RWPE2 (cell line): ENCODE measurements at regions not wholly inside any gene's neighbourhood (a gene's known extent, or its start where the extent isn't known, plus 50 kb on each side); places are given as distances from the start of the nearest gene placed in this dataset.

Experiments
- ATAC-seq: fragments of 200-7000 bp; cut with Tn5 transposase; 3 replicates; pipeline ENCODE4 v1.9.1; 2021; ENCODE audit warnings: low read depth
- DNase-seq: peaks from one replicate; pipeline ENCODE4 v3.0.0-alpha.2; 2020; ENCODE audit warnings: low spot score
- H3K27ac ChIP-seq: fragments of 450-650 bp; 2 replicates; pipeline ENCODE4 v1.5.1; 2017; ENCODE audit warnings: mild to moderate bottlenecking; ENCODE audit not compliant: poor library complexity, severe bottlenecking
- H3K27me3 ChIP-seq: fragments of 250-450 bp; sonication (Bioruptor Pico); 2 replicates; pipeline ENCODE4 v1.5.1; 2021; ENCODE audit warnings: mild to moderate bottlenecking, moderate library complexity; ENCODE audit not compliant: insufficient read depth, poor library complexity, severe bottlenecking
- H3K36me3 ChIP-seq: fragments of 250-450 bp; sonication (Bioruptor Pico); 2 replicates; pipeline ENCODE4 v1.5.1; 2020; ENCODE audit warnings: low read depth, mild to moderate bottlenecking, moderate library complexity
- H3K4me1 ChIP-seq: fragments of 250-450 bp; sonication (Bioruptor Pico); 2 replicates; pipeline ENCODE4 v1.5.1; 2021; ENCODE audit warnings: mild to moderate bottlenecking, moderate library complexity; ENCODE audit not compliant: insufficient read depth, poor library complexity, severe bottlenecking
- H3K4me3 ChIP-seq: fragments of 250-450 bp; sonication (Bioruptor Pico); 2 replicates; pipeline ENCODE4 v1.5.1; 2021; ENCODE audit warnings: mild to moderate bottlenecking, moderate library complexity; ENCODE audit not compliant: severe bottlenecking
- H3K9me3 ChIP-seq: fragments of 250-450 bp; sonication (Bioruptor Pico); 2 replicates; pipeline ENCODE4 v1.5.1; 2021; ENCODE audit warnings: mild to moderate bottlenecking, moderate library complexity; ENCODE audit not compliant: severe bottlenecking
- CTCF ChIP-seq: fragments of 450-650 bp; IDR thresholded peaks from one replicate; pipeline ENCODE4 v1.5.1; 2017; ENCODE audit warnings: mild to moderate bottlenecking, moderate library complexity; ENCODE audit not compliant: poor library complexity, severe bottlenecking

DNA sequence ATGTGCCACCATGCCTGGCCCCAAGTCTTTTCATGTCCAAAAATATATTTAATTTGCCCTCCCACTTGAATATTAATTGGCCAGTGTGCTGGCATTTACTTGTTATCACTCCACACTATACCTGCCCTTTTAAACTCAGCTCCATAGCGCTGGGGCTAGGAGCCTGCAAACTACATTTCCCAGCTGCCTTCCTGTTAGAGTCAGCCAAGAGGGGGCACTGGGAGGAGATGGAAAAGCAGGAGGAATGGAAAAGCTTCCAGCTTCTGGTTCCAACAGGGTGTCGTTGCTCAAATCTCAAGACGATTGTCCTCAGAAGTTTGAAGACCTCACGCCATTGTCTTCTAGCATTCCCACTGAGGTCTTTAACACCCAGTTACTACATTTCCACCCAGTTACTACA, 315.5 kb downstream of the BCOR start:
- Histone ChIP-seq H3K9me3 (no peaks in the 10 kb centered on the region), H3K4me3 (no peak overlapping the region), H3K27ac (no peak overlapping the region), H3K36me3 (no peaks in the 10 kb centered on the region), H3K4me1 (no peaks in the 10 kb centered on the region), H3K27me3 (no peaks in the 10 kb centered on the region)
- DNase-seq: no peak
- no peak for TF ChIP-seq CTCF
- no peak for ATAC-seq

DNA sequence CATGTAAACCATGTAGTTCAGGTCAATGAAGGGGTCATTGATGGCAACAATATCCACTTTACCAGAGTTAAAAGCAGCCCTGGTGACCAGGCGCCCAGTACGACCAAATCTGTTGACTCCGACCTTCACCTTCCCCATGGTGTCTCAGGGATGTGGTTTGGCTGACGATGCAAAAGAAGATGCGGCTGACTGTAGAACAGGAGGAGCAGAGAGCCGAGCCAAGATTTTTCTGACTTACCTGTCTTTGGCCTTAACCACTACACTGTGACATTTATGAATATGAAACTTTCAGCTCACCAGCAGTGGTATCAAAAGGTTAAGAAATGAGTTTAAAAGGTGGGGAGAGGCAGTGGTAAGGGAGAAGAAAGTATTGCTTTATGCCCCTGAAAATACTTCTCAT, 309.8 kb downstream of the BCOR start:
- Histone ChIP-seq H3K36me3 (no peaks in the 10 kb centered on the region), H3K4me3 (no peak overlapping the region), H3K9me3 (no peaks in the 10 kb centered on the region), H3K4me1 (no peaks in the 10 kb centered on the region), H3K27ac (no peak overlapping the region), H3K27me3 (no peaks in the 10 kb centered on the region)
- TF ChIP-seq CTCF: no peak
- DNase-seq: no peak
- no peak for ATAC-seq

- no peak overlapping the region for H3K4me3 ChIP-seq
- ATAC-seq (no peak), DNase-seq (no peak)
- H3K27me3 ChIP-seq: no peaks in the 10 kb centered on the region
- no peaks in the 10 kb centered on the region for H3K36me3 ChIP-seq
- no peak for TF ChIP-seq CTCF
- no peaks in the 10 kb centered on the region for H3K9me3 ChIP-seq
- H3K27ac ChIP-seq: no peak overlapping the region
- H3K4me1 ChIP-seq: no peaks in the 10 kb centered on the region
Observed at GRCh38 chrX:39788521-39788920, 309.2 kb downstream of the BCOR start.

GRCh38 chrX:39791691-39792090, 306.1 kb downstream of the BCOR start:
- Histone ChIP-seq H3K36me3 (no peaks in the 10 kb centered on the region), H3K27me3 (no peaks in the 10 kb centered on the region), H3K9me3 (no peaks in the 10 kb centered on the region), H3K4me1 (no peaks in the 10 kb centered on the region), H3K4me3 (no peak overlapping the region), H3K27ac (no peak overlapping the region)
- ATAC-seq (no peak), DNase-seq (no peak)
- TF ChIP-seq CTCF: no peak

GRCh38 chrX:39795605-39796004, 302.2 kb downstream of the BCOR start:
- H3K27ac ChIP-seq: no peak overlapping the region
- no peaks in the 10 kb centered on the region for H3K36me3 ChIP-seq
- H3K27me3 ChIP-seq: no peaks in the 10 kb centered on the region
- TF ChIP-seq CTCF: no peak
- no peak overlapping the region for H3K4me3 ChIP-seq
- no peaks in the 10 kb centered on the region for H3K4me1 ChIP-seq
- ATAC-seq (no peak), DNase-seq (no peak)
- H3K9me3 ChIP-seq: no peaks in the 10 kb centered on the region
